ENCODE measurements at regions not wholly inside any gene's neighbourhood (a gene's known extent, or its start where the extent isn't known, plus 50 kb on each side); places are given as distances from the start of the nearest gene placed in this dataset.

- Histone ChIP-seq H3K9me2 (ENCODE audit: low read depth, low read length) (no peaks in the 10 kb centered on the region), H3K79me2 (ENCODE audit: insufficient read depth, low read length) (no peaks in the 10 kb centered on the region), H3F3A (ENCODE audit: insufficient read depth, low read length) (no peaks in the 10 kb centered on the region), H2AFZ (ENCODE audit: low read length) (no peak overlapping the region), H3K9me3 (ENCODE audit: low read length) (no peaks in the 10 kb centered on the region), H4K20me1 (ENCODE audit: insufficient read depth, low read length) (no peaks in the 10 kb centered on the region), H3K9ac (ENCODE audit: low read length) (no peak overlapping the region), H3K4me3 (ENCODE audit: low read depth, low read length, poor library complexity, severe bottlenecking) (no peak overlapping the region), H3K27me3 (ENCODE audit: insufficient read depth, low read length) (no peaks in the 10 kb centered on the region), H3K27ac (ENCODE audit: low read depth, low read length, poor library complexity, severe bottlenecking) (no peak overlapping the region), H3K36me3 (ENCODE audit: insufficient read depth, low read length) (no peaks in the 10 kb centered on the region), H3K4me1 (ENCODE audit: insufficient read depth, low read length, severe bottlenecking) (no peaks in the 10 kb centered on the region), H3K4me2 (ENCODE audit: low read length) (no peak overlapping the region)
- TF ChIP-seq EZH2 (IDR thresholded peaks at IDR 0.05; ENCODE audit: borderline replicate concordance, low read length) = no peak
- TF ChIP-seq, protein P1, sequence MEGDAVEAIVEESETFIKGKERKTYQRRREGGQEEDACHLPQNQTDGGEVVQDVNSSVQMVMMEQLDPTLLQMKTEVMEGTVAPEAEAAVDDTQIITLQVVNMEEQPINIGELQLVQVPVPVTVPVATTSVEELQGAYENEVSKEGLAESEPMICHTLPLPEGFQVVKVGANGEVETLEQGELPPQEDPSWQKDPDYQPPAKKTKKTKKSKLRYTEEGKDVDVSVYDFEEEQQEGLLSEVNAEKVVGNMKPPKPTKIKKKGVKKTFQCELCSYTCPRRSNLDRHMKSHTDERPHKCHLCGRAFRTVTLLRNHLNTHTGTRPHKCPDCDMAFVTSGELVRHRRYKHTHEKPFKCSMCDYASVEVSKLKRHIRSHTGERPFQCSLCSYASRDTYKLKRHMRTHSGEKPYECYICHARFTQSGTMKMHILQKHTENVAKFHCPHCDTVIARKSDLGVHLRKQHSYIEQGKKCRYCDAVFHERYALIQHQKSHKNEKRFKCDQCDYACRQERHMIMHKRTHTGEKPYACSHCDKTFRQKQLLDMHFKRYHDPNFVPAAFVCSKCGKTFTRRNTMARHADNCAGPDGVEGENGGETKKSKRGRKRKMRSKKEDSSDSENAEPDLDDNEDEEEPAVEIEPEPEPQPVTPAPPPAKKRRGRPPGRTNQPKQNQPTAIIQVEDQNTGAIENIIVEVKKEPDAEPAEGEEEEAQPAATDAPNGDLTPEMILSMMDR (IDR thresholded peaks at IDR 0.05; ENCODE audit: low read length) = no peak
Measured at GRCh38 chrX:114038358-114038757, 545.5 kb upstream of the HTR2C start.

GRCh38 chrX:114037515-114037914 is 546.4 kb upstream of the HTR2C start:
- no peak overlapping the region for H3K9ac ChIP-seq (ENCODE audit: low read length)
- H3K4me2 ChIP-seq (ENCODE audit: low read length) = no peak overlapping the region

DNA sequence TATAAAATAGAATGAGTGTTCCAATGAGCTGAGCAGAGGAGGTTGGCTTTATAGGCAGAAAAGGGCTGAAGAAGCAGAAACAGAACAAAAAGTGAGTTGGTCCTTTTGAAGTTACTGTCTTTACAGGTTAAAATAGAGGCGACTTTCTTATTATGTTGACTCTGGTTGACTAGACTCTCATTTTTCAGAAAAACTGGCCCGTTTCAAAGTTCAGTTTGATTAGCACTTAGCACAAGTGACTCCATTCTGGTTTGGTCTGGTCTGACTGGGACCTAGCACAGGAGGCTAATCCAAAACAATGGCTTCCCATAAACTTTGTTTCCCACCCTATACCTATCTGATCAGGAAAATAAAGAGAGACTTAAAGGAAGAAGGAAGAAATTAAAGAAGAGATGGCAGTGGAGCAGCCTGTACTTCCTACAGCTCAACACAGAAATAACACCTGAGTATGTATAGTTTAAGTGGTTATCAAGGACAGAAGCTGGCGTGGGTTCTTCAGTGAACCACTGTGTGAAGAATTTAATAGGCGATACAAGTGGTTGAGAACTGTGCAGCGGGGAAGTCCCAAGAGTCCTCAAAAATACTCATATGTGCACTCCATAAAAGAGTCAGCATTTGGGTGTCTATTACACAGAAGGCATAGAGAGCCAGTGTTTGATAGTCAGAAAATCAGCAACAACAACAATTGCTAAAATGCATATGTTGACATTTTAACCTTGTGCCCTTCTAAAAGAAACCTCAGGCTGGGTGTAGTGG is 554.8 kb upstream of the HTR2C start:
- H3F3A ChIP-seq (ENCODE audit: insufficient read depth, low read length) = no peaks in the 10 kb centered on the region
- no peaks in the 10 kb centered on the region for H3K4me1 ChIP-seq (ENCODE audit: insufficient read depth, low read length, severe bottlenecking)
- no peaks in the 10 kb centered on the region for H3K9me3 ChIP-seq (ENCODE audit: low read length)
- H3K4me2 ChIP-seq (ENCODE audit: low read length) = no peak overlapping the region
- no peaks in the 10 kb centered on the region for H4K20me1 ChIP-seq (ENCODE audit: insufficient read depth, low read length)
- no peaks in the 10 kb centered on the region for H3K27me3 ChIP-seq (ENCODE audit: insufficient read depth, low read length)
- no peak overlapping the region for H3K27ac ChIP-seq (ENCODE audit: low read depth, low read length, poor library complexity, severe bottlenecking)
- no peaks in the 10 kb centered on the region for H3K36me3 ChIP-seq (ENCODE audit: insufficient read depth, low read length)
- TF ChIP-seq, protein P1 (IDR thresholded peaks at IDR 0.05; ENCODE audit: low read length) = no peak
- TF ChIP-seq EZH2 (IDR thresholded peaks at IDR 0.05; ENCODE audit: borderline replicate concordance, low read length) = no peak
- H3K9ac ChIP-seq (ENCODE audit: low read length) = no peak overlapping the region
- no peaks in the 10 kb centered on the region for H3K79me2 ChIP-seq (ENCODE audit: insufficient read depth, low read length)
- no peak overlapping the region for H3K4me3 ChIP-seq (ENCODE audit: low read depth, low read length, poor library complexity, severe bottlenecking)
- H2AFZ ChIP-seq (ENCODE audit: low read length) = no peak overlapping the region
- H3K9me2 ChIP-seq (ENCODE audit: low read depth, low read length) = no peaks in the 10 kb centered on the region

More at GRCh38 chrX:114037515-114037914, 546.4 kb upstream of the HTR2C start:
- no peaks in the 10 kb centered on the region for H4K20me1 ChIP-seq (ENCODE audit: insufficient read depth, low read length)
- no peak overlapping the region for H2AFZ ChIP-seq (ENCODE audit: low read length)
- H3F3A ChIP-seq (ENCODE audit: insufficient read depth, low read length) = no peaks in the 10 kb centered on the region
- no peak for TF ChIP-seq EZH2 (IDR thresholded peaks at IDR 0.05; ENCODE audit: borderline replicate concordance, low read length)
- TF ChIP-seq, protein P1 (IDR thresholded peaks at IDR 0.05; ENCODE audit: low read length) = no peak
- H3K9me3 ChIP-seq (ENCODE audit: low read length) = no peaks in the 10 kb centered on the region
- H3K36me3 ChIP-seq (ENCODE audit: insufficient read depth, low read length) = no peaks in the 10 kb centered on the region
- H3K27me3 ChIP-seq (ENCODE audit: insufficient read depth, low read length) = no peaks in the 10 kb centered on the region
- no peaks in the 10 kb centered on the region for H3K4me1 ChIP-seq (ENCODE audit: insufficient read depth, low read length, severe bottlenecking)
- H3K79me2 ChIP-seq (ENCODE audit: insufficient read depth, low read length) = no peaks in the 10 kb centered on the region
- H3K9me2 ChIP-seq (ENCODE audit: low read depth, low read length) = no peaks in the 10 kb centered on the region
- no peak overlapping the region for H3K27ac ChIP-seq (ENCODE audit: low read depth, low read length, poor library complexity, severe bottlenecking)
- H3K4me3 ChIP-seq (ENCODE audit: low read depth, low read length, poor library complexity, severe bottlenecking) = no peak overlapping the region

Data from OCI-LY1 (cell line).